ENCODE measurements at regions not wholly inside any gene's neighbourhood (a gene's known extent, or its start where the extent isn't known, plus 50 kb on each side); places are given as distances from the start of the nearest gene placed in this dataset.

GRCh38 chr17:53319947-53320346 lies 502.8 kb upstream of the KIF2B start:
- Mint-ChIP-seq H3K4me1 (ENCODE audit: insufficient read depth, unreplicated experiment) (no peaks in the 10 kb centered on the region), H3K27ac (ENCODE audit: low read depth, unreplicated experiment) (no peak overlapping the region), H3K27me3 (ENCODE audit: insufficient read depth, unreplicated experiment) (no peaks in the 10 kb centered on the region), H3K4me3 (ENCODE audit: unreplicated experiment) (no peak overlapping the region), H3K9me3 (ENCODE audit: unreplicated experiment) (no peaks in the 10 kb centered on the region), H3K36me3 (ENCODE audit: insufficient read depth, unreplicated experiment) (no peaks in the 10 kb centered on the region)
- intact Hi-C loops (cut with micrococcal nuclease): no loop called here
- no peak for TF ChIP-seq CTCF (IDR thresholded peaks at IDR 0.05; ENCODE audit: unreplicated experiment)
- CTCF ChIA-PET: no interaction called here
- POLR2A ChIA-PET: no interaction called here
- BruUV-seq (replicated peaks): no TSS peak
- no peak for DNase-seq (ENCODE audit: unreplicated experiment)

DNA sequence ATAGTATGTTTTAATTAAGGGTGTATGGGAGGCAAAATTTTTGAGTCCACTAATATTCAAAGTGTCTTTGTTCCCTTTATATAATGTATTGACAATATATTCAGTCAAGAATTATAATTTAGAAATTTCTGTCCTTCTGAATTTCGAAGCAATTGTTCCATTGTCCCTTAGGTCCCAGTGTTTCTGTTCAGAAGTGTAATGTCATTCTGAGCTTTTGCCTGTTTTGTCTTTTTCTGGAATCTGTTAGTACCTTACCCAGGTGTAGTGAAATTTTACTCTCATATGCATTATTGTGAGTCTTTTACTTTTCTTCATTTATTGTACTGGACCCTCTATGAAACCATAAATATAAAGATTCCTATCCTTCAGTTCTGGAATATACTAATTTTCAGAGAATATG lies 505.7 kb upstream of the KIF2B start:
- intact Hi-C loops (cut with micrococcal nuclease): no loop called here
- ChIA-PET CTCF (interaction anchor here (0.6 kb wide), 3 partner anchors 855 to 933 kb away, joined by 3 read pairs; no protein-coding TSS in a partner anchor), POLR2A (no interaction called here)
- peaks cover 11% of the 10 kb centered on the region for H3K4me1 Mint-ChIP-seq (ENCODE audit: insufficient read depth, unreplicated experiment)
- H3K27me3 Mint-ChIP-seq (ENCODE audit: insufficient read depth, unreplicated experiment): no peaks in the 10 kb centered on the region
- H3K4me3 Mint-ChIP-seq (ENCODE audit: unreplicated experiment): no peak overlapping the region
- TF ChIP-seq CTCF (IDR thresholded peaks at IDR 0.05; ENCODE audit: unreplicated experiment): no peak
- H3K36me3 Mint-ChIP-seq (ENCODE audit: insufficient read depth, unreplicated experiment): no peaks in the 10 kb centered on the region
- H3K9me3 Mint-ChIP-seq (ENCODE audit: unreplicated experiment): no peaks in the 10 kb centered on the region
- no peak for DNase-seq (ENCODE audit: unreplicated experiment)
- no TSS peak for BruUV-seq (replicated peaks)
- no peak overlapping the region for H3K27ac Mint-ChIP-seq (ENCODE audit: low read depth, unreplicated experiment)

DNA sequence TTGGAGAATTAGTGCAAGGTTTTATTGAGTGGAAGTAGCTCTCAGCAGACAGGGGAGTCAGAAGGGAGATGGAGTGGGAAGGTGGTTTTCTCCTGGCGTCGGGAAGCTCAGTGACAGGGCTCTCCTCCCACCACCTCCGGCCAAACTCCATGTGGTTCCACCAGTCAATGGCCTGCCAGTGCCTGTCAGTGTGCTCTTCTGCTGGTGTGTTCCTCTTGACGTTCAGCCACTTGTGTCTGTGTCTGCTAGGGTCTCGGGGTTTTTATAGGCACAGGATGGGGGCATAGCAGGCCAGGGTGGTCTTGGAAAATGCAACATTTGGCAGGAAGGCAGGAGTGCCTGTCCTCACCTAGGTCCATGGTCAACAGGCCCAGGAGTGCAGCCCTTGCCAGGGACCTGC lies 506.7 kb upstream of the KIF2B start:
- no peak for TF ChIP-seq CTCF (IDR thresholded peaks at IDR 0.05; ENCODE audit: unreplicated experiment)
- no peak for DNase-seq (ENCODE audit: unreplicated experiment)
- H3K9me3 Mint-ChIP-seq (ENCODE audit: unreplicated experiment): no peaks in the 10 kb centered on the region
- intact Hi-C loops (cut with micrococcal nuclease): no loop called here
- no TSS peak for BruUV-seq (replicated peaks)
- H3K36me3 Mint-ChIP-seq (ENCODE audit: insufficient read depth, unreplicated experiment): no peaks in the 10 kb centered on the region
- CTCF ChIA-PET: interaction anchor here (0.6 to 0.9 kb wide), 4 partner anchors 501 to 934 kb away, joined by 3 read pairs; no protein-coding TSS in a partner anchor
- POLR2A ChIA-PET: no interaction called here
- H3K27me3 Mint-ChIP-seq (ENCODE audit: insufficient read depth, unreplicated experiment): no peaks in the 10 kb centered on the region
- no peak overlapping the region for H3K4me3 Mint-ChIP-seq (ENCODE audit: unreplicated experiment)
- H3K27ac Mint-ChIP-seq (ENCODE audit: low read depth, unreplicated experiment): no peak overlapping the region
- H3K4me1 Mint-ChIP-seq (ENCODE audit: insufficient read depth, unreplicated experiment): peaks cover 11% of the 10 kb centered on the region

GRCh38 chr17:53314521-53314920 lies 508.2 kb upstream of the KIF2B start:
- POLR2A ChIA-PET: interaction anchor here (0.6 kb wide), 1 partner anchor 59 kb away, joined by 3 read pairs; no protein-coding TSS in a partner anchor
- Mint-ChIP-seq H3K9me3 (ENCODE audit: unreplicated experiment) (no peaks in the 10 kb centered on the region), H3K27ac (ENCODE audit: low read depth, unreplicated experiment) (no peak overlapping the region), H3K4me1 (ENCODE audit: insufficient read depth, unreplicated experiment) (peaks cover 11% of the 10 kb centered on the region), H3K4me3 (ENCODE audit: unreplicated experiment) (no peak overlapping the region), H3K36me3 (ENCODE audit: insufficient read depth, unreplicated experiment) (no peaks in the 10 kb centered on the region), H3K27me3 (ENCODE audit: insufficient read depth, unreplicated experiment) (no peaks in the 10 kb centered on the region)
- DNase-seq (ENCODE audit: unreplicated experiment): no peak
- no peak for TF ChIP-seq CTCF (IDR thresholded peaks at IDR 0.05; ENCODE audit: unreplicated experiment)
- no TSS peak for BruUV-seq (replicated peaks)
- CTCF ChIA-PET: interaction anchor here (0.6 to 1.9 kb wide), 3 partner anchors 18 to 292 kb away, joined by 3 to 6 read pairs (median 3); no protein-coding TSS in a partner anchor
- intact Hi-C loops (cut with micrococcal nuclease): no loop called here
